ENCODE measurements at regions not wholly inside any gene's neighbourhood (a gene's known extent, or its start where the extent isn't known, plus 50 kb on each side); places are given as distances from the start of the nearest gene placed in this dataset.

- TF ChIP-seq, protein P1, sequence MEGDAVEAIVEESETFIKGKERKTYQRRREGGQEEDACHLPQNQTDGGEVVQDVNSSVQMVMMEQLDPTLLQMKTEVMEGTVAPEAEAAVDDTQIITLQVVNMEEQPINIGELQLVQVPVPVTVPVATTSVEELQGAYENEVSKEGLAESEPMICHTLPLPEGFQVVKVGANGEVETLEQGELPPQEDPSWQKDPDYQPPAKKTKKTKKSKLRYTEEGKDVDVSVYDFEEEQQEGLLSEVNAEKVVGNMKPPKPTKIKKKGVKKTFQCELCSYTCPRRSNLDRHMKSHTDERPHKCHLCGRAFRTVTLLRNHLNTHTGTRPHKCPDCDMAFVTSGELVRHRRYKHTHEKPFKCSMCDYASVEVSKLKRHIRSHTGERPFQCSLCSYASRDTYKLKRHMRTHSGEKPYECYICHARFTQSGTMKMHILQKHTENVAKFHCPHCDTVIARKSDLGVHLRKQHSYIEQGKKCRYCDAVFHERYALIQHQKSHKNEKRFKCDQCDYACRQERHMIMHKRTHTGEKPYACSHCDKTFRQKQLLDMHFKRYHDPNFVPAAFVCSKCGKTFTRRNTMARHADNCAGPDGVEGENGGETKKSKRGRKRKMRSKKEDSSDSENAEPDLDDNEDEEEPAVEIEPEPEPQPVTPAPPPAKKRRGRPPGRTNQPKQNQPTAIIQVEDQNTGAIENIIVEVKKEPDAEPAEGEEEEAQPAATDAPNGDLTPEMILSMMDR (IDR thresholded peaks at IDR 0.05; ENCODE audit: insufficient read depth, low read length), result no peak
- no peak for TF ChIP-seq POLR2AphosphoS5 (IDR thresholded peaks at IDR 0.05; ENCODE audit: low read depth)
- TF ChIP-seq GABPA (IDR thresholded peaks at IDR 0.05; ENCODE audit: low read depth), result no peak
- TF ChIP-seq, protein P2, sequence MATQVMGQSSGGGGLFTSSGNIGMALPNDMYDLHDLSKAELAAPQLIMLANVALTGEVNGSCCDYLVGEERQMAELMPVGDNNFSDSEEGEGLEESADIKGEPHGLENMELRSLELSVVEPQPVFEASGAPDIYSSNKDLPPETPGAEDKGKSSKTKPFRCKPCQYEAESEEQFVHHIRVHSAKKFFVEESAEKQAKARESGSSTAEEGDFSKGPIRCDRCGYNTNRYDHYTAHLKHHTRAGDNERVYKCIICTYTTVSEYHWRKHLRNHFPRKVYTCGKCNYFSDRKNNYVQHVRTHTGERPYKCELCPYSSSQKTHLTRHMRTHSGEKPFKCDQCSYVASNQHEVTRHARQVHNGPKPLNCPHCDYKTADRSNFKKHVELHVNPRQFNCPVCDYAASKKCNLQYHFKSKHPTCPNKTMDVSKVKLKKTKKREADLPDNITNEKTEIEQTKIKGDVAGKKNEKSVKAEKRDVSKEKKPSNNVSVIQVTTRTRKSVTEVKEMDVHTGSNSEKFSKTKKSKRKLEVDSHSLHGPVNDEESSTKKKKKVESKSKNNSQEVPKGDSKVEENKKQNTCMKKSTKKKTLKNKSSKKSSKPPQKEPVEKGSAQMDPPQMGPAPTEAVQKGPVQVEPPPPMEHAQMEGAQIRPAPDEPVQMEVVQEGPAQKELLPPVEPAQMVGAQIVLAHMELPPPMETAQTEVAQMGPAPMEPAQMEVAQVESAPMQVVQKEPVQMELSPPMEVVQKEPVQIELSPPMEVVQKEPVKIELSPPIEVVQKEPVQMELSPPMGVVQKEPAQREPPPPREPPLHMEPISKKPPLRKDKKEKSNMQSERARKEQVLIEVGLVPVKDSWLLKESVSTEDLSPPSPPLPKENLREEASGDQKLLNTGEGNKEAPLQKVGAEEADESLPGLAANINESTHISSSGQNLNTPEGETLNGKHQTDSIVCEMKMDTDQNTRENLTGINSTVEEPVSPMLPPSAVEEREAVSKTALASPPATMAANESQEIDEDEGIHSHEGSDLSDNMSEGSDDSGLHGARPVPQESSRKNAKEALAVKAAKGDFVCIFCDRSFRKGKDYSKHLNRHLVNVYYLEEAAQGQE (IDR thresholded peaks at IDR 0.05; ENCODE audit: insufficient replicate concordance, low read depth), result no peak
These were observed 222.1 kb downstream of the STIM2 start for GRCh38 chr4:27082776-27083175.

Measured in HL-60 (cell line).